HG02759 (cell line): ENCODE measurements at regions not wholly inside any gene's neighbourhood (a gene's known extent, or its start where the extent isn't known, plus 50 kb on each side); places are given as distances from the start of the nearest gene placed in this dataset.

Source experiments
- ATAC-seq: cut with Tn5 transposase; IDR thresholded peaks from one replicate; pipeline ENCODE4 v1.9.1; 2021; ENCODE audit warnings: mild to moderate bottlenecking, moderate library complexity; ENCODE audit not compliant: unreplicated experiment

GRCh38 chr10:109517748-109518147 is 405.6 kb downstream of the XPNPEP1 start:
- no peak for ATAC-seq

- ATAC-seq, result no peak
These were observed 418.9 kb downstream of the XPNPEP1 start for GRCh38 chr10:109504401-109504800.

- no peak for ATAC-seq
These were observed 435.6 kb downstream of the XPNPEP1 start for GRCh38 chr10:109487691-109488090.

GRCh38 chr10:109480836-109481235 is 442.5 kb downstream of the XPNPEP1 start:
- ATAC-seq, result no peak

GRCh38 chr10:109475711-109476421 is 447.4 kb downstream of the XPNPEP1 start:
- ATAC-seq, result no peak

- ATAC-seq, result no peak
These were observed 448.5 kb downstream of the XPNPEP1 start for GRCh38 chr10:109474812-109475211.

GRCh38 chr10:109474261-109474660 is 449.1 kb downstream of the XPNPEP1 start:
- no peak for ATAC-seq

GRCh38 chr10:109467551-109467950 is 455.8 kb downstream of the XPNPEP1 start:
- ATAC-seq, result no peak

GRCh38 chr10:109464949-109465348 is 458.4 kb downstream of the XPNPEP1 start:
- no peak for ATAC-seq

GRCh38 chr10:109457302-109457638 is 466.0 kb downstream of the XPNPEP1 start:
- no peak for ATAC-seq

- ATAC-seq, result no peak
These were observed 466.6 kb downstream of the XPNPEP1 start for GRCh38 chr10:109456566-109457301.

GRCh38 chr10:109454691-109455090 is 468.6 kb downstream of the XPNPEP1 start:
- ATAC-seq, result no peak

GRCh38 chr10:109451879-109452278 is 471.4 kb downstream of the XPNPEP1 start:
- no peak for ATAC-seq

- no peak for ATAC-seq
These were observed 472.6 kb downstream of the XPNPEP1 start for GRCh38 chr10:109450702-109451101.

GRCh38 chr10:109433434-109433833 is 489.9 kb downstream of the XPNPEP1 start:
- no peak for ATAC-seq

GRCh38 chr10:109432281-109432680 is 491.0 kb downstream of the XPNPEP1 start:
- ATAC-seq, result no peak

GRCh38 chr10:109430799-109431198 is 492.5 kb downstream of the XPNPEP1 start:
- ATAC-seq, result no peak

- no peak for ATAC-seq
These were observed 493.1 kb downstream of the XPNPEP1 start for GRCh38 chr10:109430043-109430760.

GRCh38 chr10:109428775-109429491 is 494.4 kb downstream of the XPNPEP1 start:
- no peak for ATAC-seq

GRCh38 chr10:109427411-109427810 is 495.9 kb downstream of the XPNPEP1 start:
- ATAC-seq, result no peak

- no peak for ATAC-seq
These were observed 496.3 kb downstream of the XPNPEP1 start for GRCh38 chr10:109426987-109427386.
